Heart right ventricle (tissue), 16 donors: ENCODE measurements at regions not wholly inside any gene's neighbourhood (a gene's known extent, or its start where the extent isn't known, plus 50 kb on each side); places are given as distances from the start of the nearest gene placed in this dataset.
"Not testable (repeated sequence)": the region's sequence is repeated elsewhere in the genome, so short reads cannot be mapped to it uniquely, and the experiment has no call there.

Experiments
- ATAC-seq, 8 donors: fragments of 200-7000 bp; cut with Tn5 transposase; one replicate each; pipeline ENCODE4 v1.9.1; 2020; ENCODE audit warnings: mild to moderate bottlenecking in 8 of 8, moderate library complexity in 8 of 8, moderate number of reproducible peaks in 1 of 8
- DNase-seq, 2 donors: peaks; one replicate each; pipeline ENCODE4 v3.0.0-alpha.2; 2020
- H3K27ac ChIP-seq, 10 donors: fragments of 200-600 bp; sonication (generic) in 2 of 10; one replicate each; pipeline versions ENCODE4 v1.5.0 to v1.8.0; 2020 to 2022; ENCODE audit warnings: mild to moderate bottlenecking in 3 of 10
- H3K27me3 ChIP-seq, 7 donors: fragments of 200-600 bp; one replicate each; pipeline ENCODE4 v1.8.0; 2021 to 2022; ENCODE audit warnings: mild to moderate bottlenecking in 2 of 7
- H3K36me3 ChIP-seq, 9 donors: fragments of 200-600 bp; sonication (generic) in 1 of 9; one replicate each; pipeline versions ENCODE4 v1.5.0 to v1.8.0; 2020 to 2022; ENCODE audit warnings: mild to moderate bottlenecking in 2 of 9
- H3K4me1 ChIP-seq, 9 donors: fragments of 200-600 bp; sonication (generic) in 1 of 9; one replicate each; pipeline versions ENCODE4 v1.5.0 to v1.8.0; 2020 to 2022; ENCODE audit warnings: mild to moderate bottlenecking in 4 of 9
- H3K4me3 ChIP-seq, 10 donors: fragments of 200-600 bp; sonication (generic) in 2 of 10; one replicate each; pipeline versions ENCODE4 v1.5.0 to v1.8.0; 2020 to 2022; ENCODE audit warnings: mild to moderate bottlenecking in 7 of 10, moderate library complexity in 2 of 10
- H3K9me3 ChIP-seq, 11 donors: fragments of 200-600 bp in 10 of 11; sonication (generic) in 2 of 11; one replicate each; pipeline versions ENCODE4 v1.5.0 to v1.8.0; 2013 to 2022; ENCODE audit warnings: mild to moderate bottlenecking in 2 of 11, control low read depth in 1 of 11, moderate library complexity in 1 of 11
- CTCF ChIP-seq, 9 donors: fragments of 200-600 bp; sonication (generic) in 2 of 9; IDR thresholded peaks; one replicate each; pipeline versions ENCODE4 v1.5.0 to v1.8.0; 2021 to 2022; ENCODE audit warnings: antibody characterized with exemption in 9 of 9, mild to moderate bottlenecking in 5 of 9, moderate library complexity in 1 of 9
- WGBS, 2 donors: extraction: QIAGEN DNeasy Blood & Tissue Kit; methylation state at CpG; one replicate each; pipeline ENCODE4 v1.1.7; 2013; ENCODE audit warnings: inconsistent platforms in 1 of 2; 5-methylcytosine and 5-hydroxymethylcytosine counted together
- intact Hi-C, 10 donors: fragments of 100-400 bp; cut with DNase I; formaldehyde crosslinking; loops; one replicate each; pipeline versions ENCODE4 v1.11.1 to v1.14.2; 2022
- donor health status: Arrhythmogenic right ventricular cardiomyopathy.
- donor health status: ischemic (EF 13 %, LVEDD 7.1; RV severe dilation, severe dysfunction).
- donor health status: healthy with polysubstance abuse.
- donor health status: DM: no; HTN: yes; CAD: no.
- donor health status: DM: no; HTN: no; CAD: no.
- donor health status: ischemic (EF 25% LVEDD 6.9; RV normal size, moderate dysfunction).
- donor health status: ischemic (EF 25% LVEDD 5.7; RV mildly dilated, moderate dysfunction).
- donor health status: healthy.
- donor health status: DM: yes; HTN: yes; CAD: no.
- donor health status: Ischemic cardiomyopathy.
- donor health status: ischemic (EF 35%, LVEDD 5.7; RV mildly dilated, moderate dysfunction).
- donor health status: nonischemic (EF 11% LVEDD 7.7; RV severe dilation, severe dysfunction).
- donor health status: DM: yes; HTN: yes; CAD: no.
- donor health status: PGD.
- donor health status: ischemic (EF 29% LVEDD 5.4; RV normal size, mild dysfunction).
- donor health status: nonischemic (EF 23%, LVEDD 6.1; RV moderate dilation, normal function).

- H3K27ac ChIP-seq, H3K27me3 ChIP-seq, intact Hi-C loops, H3K36me3 ChIP-seq: not testable (repeated sequence)
- H3K4me1 ChIP-seq, result peaks cover 0 to 12% (median 0%) of the 10 kb centered on the region in 9 donors
- H3K9me3 ChIP-seq, result peaks cover 0 to 16% (median 0%) of the 10 kb centered on the region in 11 donors
- DNase-seq (peak in 1 of 2 donors; percentile 6), ATAC-seq (peak in 1 of 8 donors; percentile 64)
- WGBS, 2 donors, result 37 to 45% methylated on average over 5 of the region's 5 CpGs
- H3K4me3 ChIP-seq, result peak overlapping the region in 1 of 10 donors; percentile 16
Measured at GRCh38 chr4:74505355-74505978, 60.5 kb downstream of the AREG start.

- 70 to 77% methylated on average over 3 of the region's 3 CpGs for WGBS, 2 donors
- H3K27ac ChIP-seq, intact Hi-C loops, H3K27me3 ChIP-seq, ATAC-seq, H3K36me3 ChIP-seq, DNase-seq, H3K4me1 ChIP-seq, H3K4me3 ChIP-seq: not testable (repeated sequence)
- peaks cover 0 to 16% (median 0%) of the 10 kb centered on the region in 11 donors for H3K9me3 ChIP-seq
Measured at GRCh38 chr4:74509363-74509762, 64.4 kb downstream of the AREG start.

- no peak for DNase-seq
- TF ChIP-seq CTCF (IDR thresholded peaks at IDR 0.05), result no peak
- Histone ChIP-seq H3K36me3 (no peaks in the 10 kb centered on the region), H3K27ac (no peak overlapping the region), H3K9me3 (no peaks in the 10 kb centered on the region), H3K4me3 (no peak overlapping the region), H3K27me3 (no peaks in the 10 kb centered on the region), H3K4me1 (no peaks in the 10 kb centered on the region)
- intact Hi-C loops, result no loop called here
- ATAC-seq, result no peak
Measured at GRCh38 chr4:74516303-74516702, 71.4 kb downstream of the AREG start.

- H3K4me3 ChIP-seq, result no peak overlapping the region
- WGBS, 2 donors, result 79 to 93% methylated on average over 4 of the region's 4 CpGs
- intact Hi-C loops, result no loop called here
- no peaks in the 10 kb centered on the region for H3K27me3 ChIP-seq
- no peak overlapping the region for H3K27ac ChIP-seq
- H3K9me3 ChIP-seq, result no peaks in the 10 kb centered on the region
- no peak for DNase-seq
- H3K36me3 ChIP-seq, result no peaks in the 10 kb centered on the region
- H3K4me1 ChIP-seq, result no peaks in the 10 kb centered on the region
- no peak for TF ChIP-seq CTCF (IDR thresholded peaks at IDR 0.05)
- no peak for ATAC-seq
Measured at GRCh38 chr4:74517996-74518395, 73.1 kb downstream of the AREG start.

GRCh38 chr4:74522251-74522991, 77.5 kb downstream of the AREG start:
- Histone ChIP-seq H3K4me1 (no peaks in the 10 kb centered on the region), H3K36me3 (no peaks in the 10 kb centered on the region), H3K9me3 (no peaks in the 10 kb centered on the region), H3K27ac (no peak overlapping the region), H3K27me3 (no peaks in the 10 kb centered on the region), H3K4me3 (no peak overlapping the region)
- no peak for ATAC-seq
- DNase-seq, result no peak
- intact Hi-C loops, result no loop called here
- no peak for TF ChIP-seq CTCF (IDR thresholded peaks at IDR 0.05)
- WGBS, 2 donors, result 75 to 88% methylated on average over 3 of the region's 3 CpGs
